ENCODE measurements at regions not wholly inside any gene's neighbourhood (a gene's known extent, or its start where the extent isn't known, plus 50 kb on each side); places are given as distances from the start of the nearest gene placed in this dataset.

DNA sequence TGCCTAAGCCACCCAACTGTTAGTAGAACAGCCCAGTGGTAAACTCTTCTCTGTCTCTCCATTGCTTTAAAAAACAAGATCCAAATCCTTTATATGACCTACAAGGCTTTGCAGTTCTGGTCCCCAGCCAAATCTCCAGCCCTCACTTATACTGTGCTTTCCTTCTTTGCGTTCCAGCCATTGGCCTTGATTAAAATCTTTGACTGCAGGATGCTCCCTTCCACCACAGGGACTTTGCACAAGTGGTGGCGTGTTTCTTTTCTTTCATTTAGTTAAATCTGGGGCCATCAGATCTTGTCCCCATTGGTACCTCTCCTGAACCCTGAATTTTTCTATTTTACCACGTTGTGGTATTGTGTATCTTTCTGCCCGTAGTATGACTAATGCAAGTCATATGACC lies 183.7 kb downstream of the VRK1 start:
- DNase-seq (ENCODE audit: low spot score): no peak

DNA sequence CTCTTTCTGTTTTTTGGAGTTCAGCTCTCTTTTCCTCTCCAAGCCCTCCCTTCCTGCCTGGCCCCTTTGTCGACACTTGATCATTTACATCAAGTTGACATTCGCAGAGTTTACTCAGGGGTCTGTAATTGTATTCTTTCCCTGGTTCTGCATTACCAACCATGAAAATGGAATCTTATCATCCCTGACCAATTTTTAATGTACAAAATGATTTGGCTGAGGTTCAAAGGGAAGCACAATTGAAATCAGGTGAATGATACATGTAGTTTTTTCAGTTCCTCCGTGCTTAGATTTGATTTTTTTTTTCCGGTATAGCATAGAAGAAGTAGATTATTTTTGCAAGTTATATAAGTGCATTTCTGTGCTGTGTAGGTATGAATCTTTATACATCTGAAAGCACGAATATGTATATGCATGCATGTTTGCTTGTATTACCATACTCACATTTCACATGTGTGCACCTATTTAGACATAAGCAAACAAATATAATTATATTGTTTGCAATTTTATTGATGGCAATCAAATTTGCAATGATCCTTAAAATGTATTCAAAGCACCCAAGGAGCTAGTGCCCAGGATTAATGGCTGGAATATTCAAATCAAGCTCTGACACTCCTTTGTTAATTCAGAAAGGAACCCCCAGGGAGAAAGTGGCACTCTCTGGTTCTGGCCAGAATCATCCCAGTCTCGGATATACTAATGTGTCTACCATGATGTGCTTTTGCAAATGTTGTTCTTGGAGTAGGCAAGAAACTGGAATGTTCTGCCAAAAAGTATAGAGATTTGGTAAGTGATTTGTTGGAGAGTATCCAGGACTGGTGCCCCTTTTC lies 189.3 kb downstream of the VRK1 start:
- DNase-seq (ENCODE audit: low spot score): no peak

DNA sequence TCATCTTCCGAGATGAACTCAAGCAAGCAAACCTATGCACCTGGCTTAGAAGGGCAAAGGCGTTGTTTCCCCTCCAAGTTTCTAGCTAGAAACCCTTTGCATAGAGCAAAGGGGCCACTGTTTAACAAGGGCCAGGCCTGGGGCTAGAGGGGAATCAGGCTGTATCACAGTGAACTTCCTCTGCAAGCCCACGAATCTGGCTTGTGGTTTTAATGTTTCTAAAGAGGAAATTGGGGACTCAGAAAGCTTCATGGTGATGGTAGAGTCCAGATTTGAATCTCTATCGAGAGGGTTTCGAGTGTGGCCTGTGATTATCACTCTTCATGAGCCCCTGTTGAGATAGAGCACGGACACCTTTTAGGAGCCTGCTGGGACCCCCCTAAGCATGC lies 189.9 kb downstream of the VRK1 start:
- DNase-seq (ENCODE audit: low spot score): no peak

DNA sequence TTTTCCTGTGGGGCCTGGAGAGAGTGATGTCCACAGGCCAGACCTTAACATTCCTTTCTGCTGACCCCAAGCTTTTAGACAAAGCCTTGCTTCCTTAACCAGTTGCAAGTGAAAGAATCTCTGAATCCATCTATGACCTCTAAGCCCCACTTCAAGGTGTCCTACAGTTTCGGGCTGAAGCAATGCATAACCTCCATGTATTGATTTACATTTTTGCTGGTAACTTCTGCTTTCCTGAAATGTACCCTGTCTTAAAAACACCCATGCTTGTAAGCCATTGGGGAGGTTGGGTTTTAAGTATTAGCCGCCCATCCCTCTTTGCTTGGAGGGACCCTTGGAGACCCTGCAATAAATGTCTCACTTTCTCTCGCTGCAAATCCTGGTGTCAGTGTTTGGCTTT lies 190.6 kb downstream of the VRK1 start:
- DNase-seq (ENCODE audit: low spot score): no peak

DNA sequence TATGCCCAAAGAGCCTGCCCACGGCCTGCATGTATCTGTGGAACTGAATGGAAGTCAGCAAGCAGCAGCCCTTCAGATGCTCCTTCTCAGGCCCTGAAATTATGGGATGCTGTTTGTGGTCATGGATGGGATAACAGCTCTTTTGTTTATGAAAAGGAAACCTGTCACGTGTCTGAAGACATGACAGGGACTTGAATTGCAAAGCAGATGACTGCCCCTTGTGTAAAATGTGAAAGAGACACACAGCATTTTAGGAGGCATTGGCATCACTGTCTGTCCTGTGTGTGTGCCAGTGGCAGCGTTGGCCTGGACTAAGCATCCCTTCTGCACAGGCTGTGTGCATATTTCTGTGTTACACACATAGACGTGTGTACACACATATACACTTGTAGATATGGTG lies 192.1 kb downstream of the VRK1 start:
- DNase-seq (ENCODE audit: low spot score): no peak

DNA sequence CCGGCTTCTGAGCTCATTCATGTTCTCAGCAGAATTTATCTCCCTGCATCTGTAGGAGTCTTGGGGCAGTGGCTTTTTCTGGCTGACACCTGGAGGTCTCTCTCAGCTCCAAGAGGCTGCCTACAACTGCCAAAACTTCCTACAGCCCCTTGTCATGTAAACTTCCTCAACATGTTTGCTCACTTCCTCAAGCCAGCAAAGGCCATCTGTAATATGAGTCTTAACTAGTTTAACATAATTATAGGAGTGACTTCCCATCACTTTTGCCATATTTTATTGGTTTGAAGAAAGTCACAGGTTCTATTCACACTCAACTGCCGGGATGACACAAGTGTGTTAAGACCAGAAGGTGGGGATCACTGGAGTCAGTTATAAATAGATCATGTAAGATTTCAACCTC lies 194.0 kb downstream of the VRK1 start:
- no peak for DNase-seq (ENCODE audit: low spot score)

DNA sequence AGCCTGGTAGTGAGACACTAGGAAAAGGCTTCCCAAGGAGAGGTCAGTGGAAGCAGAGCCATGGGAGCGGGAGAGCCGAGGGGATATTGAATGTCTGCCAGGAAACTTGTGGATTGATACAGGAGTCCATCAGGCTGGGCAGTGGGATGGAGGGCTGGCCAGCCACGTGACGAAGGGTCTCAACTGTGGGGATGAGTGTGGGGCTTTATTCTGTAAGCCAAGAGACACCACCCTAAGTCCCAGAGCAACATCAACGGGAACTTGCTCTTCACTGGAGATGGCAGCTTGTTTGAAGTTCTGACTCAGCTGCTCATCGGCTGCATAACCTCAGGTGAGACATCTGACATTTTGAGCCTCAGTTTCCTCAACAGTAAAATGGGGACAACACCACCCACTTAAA lies 197.8 kb downstream of the VRK1 start:
- DNase-seq (ENCODE audit: low spot score): no peak

DNA sequence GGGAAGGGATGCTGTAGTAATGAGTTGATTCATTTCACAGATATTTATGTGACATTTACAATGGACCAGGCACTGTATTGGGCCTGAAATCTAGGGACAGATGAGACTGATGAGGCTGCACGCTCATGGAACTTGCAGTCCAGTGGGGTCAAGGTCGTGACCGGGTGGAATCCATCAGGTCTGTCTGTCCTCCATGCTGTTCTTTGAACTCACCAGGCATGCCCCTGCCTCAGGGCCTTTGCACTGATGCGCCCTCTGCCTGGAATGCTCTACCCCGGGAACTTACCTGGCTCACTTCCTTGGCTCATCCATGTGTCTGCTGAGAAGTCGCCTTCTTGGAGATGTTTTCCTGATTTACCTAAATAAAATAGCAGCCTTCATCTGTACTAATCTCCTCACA lies 200.1 kb downstream of the VRK1 start:
- no peak for DNase-seq (ENCODE audit: low spot score)

DNA sequence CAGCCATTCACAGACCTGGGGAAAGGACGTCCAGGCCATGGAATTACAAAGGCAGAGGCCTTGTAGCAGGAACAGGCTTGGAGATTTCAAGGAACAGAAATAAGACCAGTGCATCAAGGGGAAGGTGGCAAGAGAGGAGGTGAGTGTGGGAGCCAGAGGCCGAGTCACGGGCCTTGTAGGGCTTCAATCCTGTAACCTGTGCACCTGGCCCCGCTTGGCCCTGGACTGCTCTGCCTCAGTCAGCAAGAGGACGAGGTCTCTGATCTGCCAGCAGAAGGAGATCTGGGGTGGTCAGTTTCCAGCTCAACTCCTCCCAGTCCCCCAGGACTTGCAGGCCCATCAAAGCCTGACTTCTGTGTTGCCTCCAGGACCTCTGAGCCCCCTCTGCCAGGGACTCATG lies 200.8 kb downstream of the VRK1 start:
- no peak for DNase-seq (ENCODE audit: low spot score)

DNA sequence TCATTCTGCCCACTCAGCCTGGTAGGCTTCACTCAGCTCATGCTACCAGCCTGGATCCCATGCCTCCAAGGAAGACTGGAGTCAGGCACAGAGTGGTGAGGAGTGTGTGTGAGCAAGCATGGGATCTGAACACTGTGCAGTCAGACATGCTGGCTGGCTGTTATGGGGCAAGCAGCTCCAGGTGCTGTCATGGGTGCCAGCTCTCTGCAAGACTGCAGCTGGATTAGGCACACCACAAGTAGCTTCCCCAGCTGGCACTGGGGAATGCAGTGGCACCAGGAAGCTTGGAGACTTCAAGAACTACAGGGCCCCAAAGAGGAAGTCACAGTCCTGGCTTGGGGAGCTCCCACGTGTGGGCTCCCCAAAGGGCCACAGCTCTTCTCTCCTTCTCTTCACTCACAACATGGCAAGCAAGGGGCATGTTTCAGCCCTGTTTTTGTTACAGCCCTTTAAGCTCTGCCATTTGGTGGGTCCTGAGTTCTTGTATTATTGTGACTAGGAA lies 202.5 kb downstream of the VRK1 start:
- no peak for DNase-seq (ENCODE audit: low spot score)

DNA sequence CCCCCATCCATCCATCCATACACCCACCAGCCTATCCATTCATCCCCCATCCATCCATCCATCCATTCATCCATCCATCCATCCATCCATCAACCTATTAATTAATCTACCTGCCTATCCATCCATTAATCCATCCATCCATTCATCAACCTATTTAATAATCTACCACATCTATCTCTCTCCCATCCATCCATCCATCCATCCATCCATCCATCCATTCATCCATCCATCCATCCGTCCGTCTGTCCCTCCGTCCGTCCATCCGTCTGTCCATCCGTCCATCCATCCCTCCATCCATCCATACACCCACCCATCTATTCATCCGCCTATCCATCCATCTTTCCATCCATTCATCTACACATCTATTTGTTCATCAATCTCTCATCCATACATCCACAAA lies 205.3 kb downstream of the VRK1 start:
- DNase-seq (ENCODE audit: low spot score): no peak

DNA sequence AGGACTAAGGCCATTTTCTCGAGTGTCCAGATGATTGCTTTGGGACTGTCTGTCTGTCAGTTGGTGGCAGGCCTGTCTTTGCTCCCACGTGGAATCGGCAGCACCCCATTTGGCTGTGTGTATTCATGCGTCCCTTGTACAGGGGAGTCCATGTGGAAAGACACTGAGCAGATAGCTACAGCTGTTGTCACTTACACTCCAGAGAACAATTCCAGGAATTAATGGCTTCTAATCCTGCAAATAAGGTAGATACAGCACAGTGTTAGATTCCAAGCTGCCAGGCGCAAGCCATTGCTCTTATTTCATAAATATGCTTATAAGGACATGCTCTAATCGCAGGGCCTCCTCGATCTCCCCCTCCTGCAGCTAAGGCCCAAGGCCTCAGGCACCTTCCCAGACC lies 208.8 kb downstream of the VRK1 start:
- DNase-seq (ENCODE audit: low spot score): no peak

DNA sequence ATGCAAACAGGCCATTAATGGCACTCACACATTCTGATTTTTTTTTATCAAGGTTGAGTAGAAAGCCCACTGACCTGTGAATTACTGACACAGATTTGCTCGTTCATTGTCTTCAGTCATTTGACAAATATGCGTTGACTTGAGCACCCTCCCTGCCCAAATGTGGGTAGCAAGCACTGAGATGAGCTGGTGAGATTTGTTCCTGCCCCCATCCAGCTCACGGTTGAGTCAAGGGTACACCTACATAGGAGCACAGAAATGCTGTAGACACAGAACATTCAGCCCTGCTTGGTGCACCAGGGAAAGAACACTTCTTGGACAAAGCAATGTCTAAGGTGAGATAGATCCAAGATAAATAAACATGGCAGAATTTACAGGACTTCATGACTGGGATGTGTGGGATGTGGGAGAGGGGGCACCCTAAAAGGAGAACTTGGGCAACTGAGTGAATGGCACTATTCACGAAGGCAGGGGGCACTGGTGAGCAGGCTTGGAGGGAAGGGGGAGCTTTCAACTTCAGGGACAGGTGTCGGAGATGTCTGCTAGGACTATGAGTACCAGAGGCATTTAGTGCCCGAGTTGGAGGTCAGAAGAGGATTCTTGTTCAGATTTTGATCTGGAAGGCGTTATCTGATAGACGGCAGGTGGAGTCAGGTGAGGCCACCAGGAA lies 213.4 kb downstream of the VRK1 start:
- no peak for DNase-seq (ENCODE audit: low spot score)

DNA sequence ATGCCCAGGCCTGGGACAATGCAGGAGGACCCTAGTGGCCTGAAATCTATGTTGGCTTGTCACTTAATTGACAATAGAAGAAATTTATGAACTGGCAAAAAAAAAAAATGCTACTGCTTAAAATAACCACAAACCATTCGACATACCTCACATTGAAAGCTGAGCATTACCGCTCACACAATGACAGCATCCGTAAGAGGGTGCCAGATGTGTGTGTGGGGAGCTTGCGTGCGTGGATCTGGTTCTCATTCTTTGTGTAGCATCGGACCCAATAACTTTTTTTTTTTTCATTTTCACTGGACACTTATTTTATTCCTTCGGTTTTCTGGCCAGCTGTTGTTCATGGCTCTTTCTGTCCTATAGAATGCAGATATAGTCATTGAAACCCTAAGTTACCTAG lies 216.7 kb downstream of the VRK1 start:
- no peak for DNase-seq (ENCODE audit: low spot score)

DNA sequence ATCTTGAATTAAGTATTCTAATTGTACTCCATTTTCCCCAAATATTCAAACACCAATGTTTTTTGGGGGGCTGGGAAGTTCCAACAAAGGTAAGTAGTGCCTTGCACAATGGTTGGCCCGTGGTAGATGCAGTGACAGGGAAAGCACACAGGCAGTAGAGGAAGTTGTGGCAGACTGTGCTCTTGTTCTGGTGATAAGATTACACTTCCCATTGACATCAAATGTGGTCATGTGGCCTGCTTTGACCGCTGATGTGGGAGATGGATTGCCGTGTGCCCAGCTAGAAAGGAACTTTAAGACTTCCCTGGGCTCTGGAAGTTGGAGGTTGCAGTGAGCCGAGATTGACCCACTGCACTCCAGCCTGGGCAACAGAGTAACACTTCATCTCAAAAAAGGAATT lies 223.8 kb downstream of the VRK1 start:
- no peak for DNase-seq (ENCODE audit: low spot score)

DNA sequence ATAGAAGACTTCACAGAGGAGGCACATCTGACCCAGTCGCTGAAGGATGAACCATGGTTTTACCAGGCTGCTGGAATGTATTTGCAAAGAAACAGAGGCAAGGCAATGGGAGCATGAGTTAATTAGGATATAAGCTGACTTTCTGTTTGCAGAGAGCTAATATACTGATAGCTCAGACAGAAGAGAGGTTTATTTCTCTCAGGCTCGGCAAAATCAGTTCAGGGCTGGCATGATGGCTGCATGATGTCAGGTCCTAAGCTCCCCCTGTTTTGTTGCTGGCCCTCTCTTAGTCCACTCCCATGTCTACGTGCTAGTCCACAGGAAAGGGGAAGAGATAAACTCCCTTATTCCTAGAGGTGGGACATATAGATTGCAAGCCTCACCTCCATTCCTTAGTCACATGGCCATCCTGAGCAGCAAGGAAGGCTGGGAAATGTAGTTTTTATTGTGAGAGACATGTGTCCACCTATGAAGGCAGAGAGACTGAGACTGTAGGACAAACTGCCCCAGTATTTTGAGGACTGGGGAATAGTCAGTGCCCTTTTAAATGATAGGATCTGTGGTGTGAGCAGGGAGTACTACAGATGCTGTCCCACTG lies 224.5 kb downstream of the VRK1 start:
- DNase-seq (ENCODE audit: low spot score): no peak

DNA sequence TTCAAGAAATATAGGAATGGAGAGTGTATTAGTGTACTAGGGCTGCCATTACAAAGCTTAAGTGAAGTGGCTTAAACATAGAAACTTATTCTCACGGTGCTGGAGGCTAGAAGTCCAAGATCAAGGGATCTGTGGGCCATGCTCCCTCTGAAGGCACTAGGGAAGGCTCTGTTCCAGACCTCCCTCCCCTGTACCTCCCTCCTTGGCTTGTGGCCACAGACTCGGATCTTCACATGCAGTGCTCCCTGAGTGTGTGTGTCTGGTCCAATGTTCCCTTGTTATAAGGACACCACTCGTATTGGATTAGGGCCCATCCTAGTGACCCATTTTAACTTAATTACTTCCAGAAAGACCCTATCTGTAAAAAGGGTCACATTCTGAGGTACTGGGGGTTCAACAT lies 225.6 kb downstream of the VRK1 start:
- DNase-seq (ENCODE audit: low spot score): no peak

DNA sequence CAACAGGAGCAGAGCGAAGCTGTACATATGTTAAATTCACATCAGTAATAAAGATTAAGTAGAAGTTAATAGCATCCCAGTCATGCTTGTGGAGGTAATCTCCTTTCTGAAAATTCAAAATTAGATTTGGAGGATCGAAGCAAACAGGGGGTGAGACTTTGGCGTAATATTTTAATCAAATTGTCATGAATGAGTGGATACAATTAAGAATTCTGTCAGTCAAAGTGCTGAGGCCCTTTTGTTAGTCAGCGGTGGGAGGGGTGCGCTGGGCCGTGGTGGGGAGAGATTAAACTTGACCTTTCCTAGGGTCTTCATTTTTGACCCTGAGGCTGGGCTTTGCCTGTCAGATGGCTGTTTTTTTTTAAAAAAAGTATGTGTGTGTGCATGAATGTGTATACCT lies 226.7 kb downstream of the VRK1 start:
- no peak for DNase-seq (ENCODE audit: low spot score)

DNA sequence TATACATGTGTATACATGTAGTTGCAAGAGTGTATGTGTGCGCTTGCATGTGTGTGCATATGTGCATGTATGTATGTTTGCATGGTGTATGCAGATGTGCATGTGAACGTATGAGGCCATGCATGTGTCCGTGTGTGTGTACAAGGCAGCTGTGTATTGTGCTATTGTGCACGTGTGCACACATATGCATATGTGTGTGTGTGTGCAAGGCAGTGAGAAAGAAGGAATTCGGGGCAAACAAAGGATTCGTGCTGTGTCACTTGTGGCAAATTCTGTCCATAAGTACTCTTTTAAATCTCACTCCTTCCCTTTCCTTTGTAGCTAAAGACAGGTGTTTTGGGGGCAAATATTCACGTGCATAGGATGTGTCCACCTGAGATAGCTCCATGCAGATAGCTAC lies 227.1 kb downstream of the VRK1 start:
- no peak for DNase-seq (ENCODE audit: low spot score)

DNA sequence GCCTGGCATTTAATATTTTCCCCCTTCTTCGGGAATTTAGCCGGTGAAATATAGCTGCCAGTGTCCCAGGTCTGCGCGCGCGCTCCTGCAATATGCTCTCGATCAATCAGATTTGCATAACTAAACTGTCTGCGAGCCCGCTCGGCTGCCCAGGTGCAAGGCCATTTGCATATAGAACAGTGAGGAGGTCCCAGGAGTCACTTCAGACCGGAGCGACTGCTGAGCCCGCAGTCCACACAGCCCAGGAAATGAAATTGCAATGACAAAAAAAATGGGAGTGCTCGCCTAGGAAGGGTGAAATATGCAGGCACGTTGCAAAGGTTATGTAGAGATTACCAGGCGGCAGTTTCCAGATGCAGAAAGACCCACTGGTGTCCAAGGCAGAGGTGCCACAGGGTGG lies 228.5 kb downstream of the VRK1 start:
- DNase-seq (ENCODE audit: low spot score): no peak

DNA sequence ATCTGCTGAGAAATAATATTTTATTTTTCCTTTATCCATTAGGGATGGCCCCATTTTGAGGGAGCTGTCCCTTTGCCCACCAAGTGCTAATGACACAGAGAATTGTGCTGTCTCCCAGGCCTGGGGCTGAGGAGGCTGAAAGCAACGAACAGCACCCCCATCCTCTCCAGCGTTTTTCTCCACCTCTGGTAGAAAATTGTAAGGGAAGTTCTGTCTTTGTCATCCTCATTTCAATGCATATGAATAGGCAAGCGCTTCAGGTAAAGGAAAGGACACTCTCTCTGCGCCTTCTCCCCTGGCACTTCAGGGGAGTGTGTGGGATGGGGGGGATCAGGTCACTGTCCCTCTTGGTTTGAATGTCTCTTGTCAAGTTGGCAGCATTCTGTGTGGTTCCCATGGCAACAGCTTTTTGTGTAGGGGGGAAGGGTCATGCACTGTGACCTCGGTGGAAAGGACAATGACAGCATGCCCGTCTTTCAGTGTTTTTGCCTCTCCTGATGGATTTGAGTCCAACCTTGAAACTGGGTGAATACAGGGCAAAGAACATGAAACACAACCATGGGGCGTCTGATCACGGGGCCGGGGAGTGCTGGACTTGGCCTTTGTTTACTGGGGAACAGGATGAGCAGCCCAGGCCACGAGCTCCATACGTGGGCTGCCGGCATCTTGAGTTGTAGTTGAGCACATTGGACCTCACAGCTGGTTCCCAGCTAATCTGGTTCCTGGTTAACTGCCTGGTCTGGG lies 230.2 kb downstream of the VRK1 start:
- no peak for DNase-seq (ENCODE audit: low spot score)

DNA sequence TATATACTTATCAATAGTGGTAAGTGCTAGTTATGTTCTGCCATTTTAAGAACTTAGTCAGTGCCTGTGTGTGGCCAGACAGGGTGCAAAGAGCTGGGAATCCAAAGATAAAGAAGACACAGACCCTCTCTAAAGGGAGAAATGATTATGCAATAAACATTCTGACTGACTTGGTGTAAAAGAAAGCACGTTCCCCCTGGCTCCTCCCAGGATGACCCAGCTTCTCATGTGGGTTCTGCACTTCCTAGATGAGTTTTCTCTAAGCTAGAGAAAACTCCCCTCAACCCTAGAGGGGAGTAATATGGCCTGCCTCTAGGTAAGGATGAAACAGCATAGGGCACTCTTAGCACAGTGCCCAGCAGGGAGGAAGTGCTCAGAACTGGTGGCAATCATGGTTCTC lies 231.2 kb downstream of the VRK1 start:
- no peak for DNase-seq (ENCODE audit: low spot score)

DNA sequence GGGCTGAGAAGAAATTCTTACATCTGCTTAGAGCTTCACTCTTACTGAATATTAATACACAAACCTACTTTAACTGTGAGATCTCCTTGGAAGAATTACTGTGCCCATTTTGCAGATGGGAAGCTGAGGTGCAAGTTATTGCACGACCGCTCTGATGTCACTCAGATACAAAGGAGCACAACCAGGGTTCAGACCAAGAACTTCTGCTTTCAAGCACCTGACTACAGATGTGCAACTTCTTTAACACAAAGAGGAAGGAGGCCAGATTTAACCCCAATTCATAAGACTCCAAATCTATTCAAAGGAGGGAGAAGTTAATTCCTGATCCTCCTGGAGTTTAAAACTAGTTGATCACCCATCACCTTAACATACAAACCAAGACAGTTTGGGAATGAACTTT lies 232.6 kb downstream of the VRK1 start:
- no peak for DNase-seq (ENCODE audit: low spot score)

Data from AG08395 (cell line).